PFSK-1 (cell line): ENCODE measurements at regions not wholly inside any gene's neighbourhood (a gene's known extent, or its start where the extent isn't known, plus 50 kb on each side); places are given as distances from the start of the nearest gene placed in this dataset.

ENCODE experiments used
- FOXP2 ChIP-seq: optimal IDR thresholded peaks from 2 replicates; pipeline ENCODE3; 2011; ENCODE audit warnings: borderline replicate concordance, control low read depth, inconsistent platforms; ENCODE audit not compliant: insufficient read depth; ENCODE audit errors: extremely low read length, extremely low read depth
- POLR2AphosphoS5 ChIP-seq: IDR thresholded peaks from 2 replicates; pipeline ENCODE4 v1.6.1; 2012; ENCODE audit warnings: low read depth, mild to moderate bottlenecking, control low read depth, low read length, moderate library complexity
- SIN3A ChIP-seq: IDR thresholded peaks from 2 replicates; pipeline ENCODE4 v1.6.1; 2012; ENCODE audit warnings: mild to moderate bottlenecking, low read length, moderate library complexity, borderline replicate concordance; ENCODE audit not compliant: insufficient read depth
- TAF1 ChIP-seq: IDR thresholded peaks from 2 replicates; pipeline ENCODE4 v1.6.1; 2012; ENCODE audit warnings: low read length, control low read depth, borderline replicate concordance; ENCODE audit not compliant: insufficient read depth
- TF ChIP-seq, protein P1 (sequence below), 2 experiments: IDR thresholded peaks; 2 replicates each; pipeline versions ENCODE4 v1.6.1 to v1.8.0; 2011 to 2012; ENCODE audit warnings: low read depth in 2 of 2, low read length in 2 of 2, control low read depth in 1 of 2, inconsistent platforms in 1 of 2, mild to moderate bottlenecking in 1 of 2, moderate library complexity in 1 of 2; ENCODE audit not compliant: insufficient read depth in 1 of 2

GRCh38 chr10:64535131-64535867 lies 1014.1 kb downstream of the REEP3 start:
- no peak for TF ChIP-seq TAF1
- TF ChIP-seq, protein P1, sequence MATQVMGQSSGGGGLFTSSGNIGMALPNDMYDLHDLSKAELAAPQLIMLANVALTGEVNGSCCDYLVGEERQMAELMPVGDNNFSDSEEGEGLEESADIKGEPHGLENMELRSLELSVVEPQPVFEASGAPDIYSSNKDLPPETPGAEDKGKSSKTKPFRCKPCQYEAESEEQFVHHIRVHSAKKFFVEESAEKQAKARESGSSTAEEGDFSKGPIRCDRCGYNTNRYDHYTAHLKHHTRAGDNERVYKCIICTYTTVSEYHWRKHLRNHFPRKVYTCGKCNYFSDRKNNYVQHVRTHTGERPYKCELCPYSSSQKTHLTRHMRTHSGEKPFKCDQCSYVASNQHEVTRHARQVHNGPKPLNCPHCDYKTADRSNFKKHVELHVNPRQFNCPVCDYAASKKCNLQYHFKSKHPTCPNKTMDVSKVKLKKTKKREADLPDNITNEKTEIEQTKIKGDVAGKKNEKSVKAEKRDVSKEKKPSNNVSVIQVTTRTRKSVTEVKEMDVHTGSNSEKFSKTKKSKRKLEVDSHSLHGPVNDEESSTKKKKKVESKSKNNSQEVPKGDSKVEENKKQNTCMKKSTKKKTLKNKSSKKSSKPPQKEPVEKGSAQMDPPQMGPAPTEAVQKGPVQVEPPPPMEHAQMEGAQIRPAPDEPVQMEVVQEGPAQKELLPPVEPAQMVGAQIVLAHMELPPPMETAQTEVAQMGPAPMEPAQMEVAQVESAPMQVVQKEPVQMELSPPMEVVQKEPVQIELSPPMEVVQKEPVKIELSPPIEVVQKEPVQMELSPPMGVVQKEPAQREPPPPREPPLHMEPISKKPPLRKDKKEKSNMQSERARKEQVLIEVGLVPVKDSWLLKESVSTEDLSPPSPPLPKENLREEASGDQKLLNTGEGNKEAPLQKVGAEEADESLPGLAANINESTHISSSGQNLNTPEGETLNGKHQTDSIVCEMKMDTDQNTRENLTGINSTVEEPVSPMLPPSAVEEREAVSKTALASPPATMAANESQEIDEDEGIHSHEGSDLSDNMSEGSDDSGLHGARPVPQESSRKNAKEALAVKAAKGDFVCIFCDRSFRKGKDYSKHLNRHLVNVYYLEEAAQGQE (IDR thresholded peaks at IDR 0.05; ENCODE audit: insufficient read depth in 1 of 2, low read depth in 2 of 2, low read length in 2 of 2) = no peak
- no peak for TF ChIP-seq SIN3A
- TF ChIP-seq FOXP2 = no peak
- no peak for TF ChIP-seq POLR2AphosphoS5

DNA sequence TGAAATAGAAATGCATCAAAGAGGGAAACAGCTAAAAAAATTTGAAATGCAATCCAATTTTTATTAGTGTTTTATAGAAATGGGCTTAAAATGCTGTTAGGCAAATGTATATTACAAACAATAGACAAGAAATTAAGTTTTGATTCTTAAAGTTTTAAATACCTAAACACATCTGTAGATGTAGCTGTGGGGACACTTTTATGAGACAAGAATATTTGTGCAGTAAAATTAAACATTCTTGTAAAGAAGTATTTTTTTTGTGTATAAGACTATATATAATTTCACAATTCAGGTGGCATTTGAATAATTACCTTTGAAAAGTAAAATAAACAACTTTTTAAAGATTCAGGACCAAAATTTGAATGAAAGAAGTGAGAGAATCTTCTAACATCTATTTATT lies 1015.9 kb downstream of the REEP3 start:
- TF ChIP-seq, protein P1 (IDR thresholded peaks at IDR 0.05; ENCODE audit: insufficient read depth in 1 of 2, low read depth in 2 of 2, low read length in 2 of 2) = no peak
- TF ChIP-seq TAF1 (no peak), POLR2AphosphoS5 (no peak), FOXP2 (no peak), SIN3A (no peak)

DNA sequence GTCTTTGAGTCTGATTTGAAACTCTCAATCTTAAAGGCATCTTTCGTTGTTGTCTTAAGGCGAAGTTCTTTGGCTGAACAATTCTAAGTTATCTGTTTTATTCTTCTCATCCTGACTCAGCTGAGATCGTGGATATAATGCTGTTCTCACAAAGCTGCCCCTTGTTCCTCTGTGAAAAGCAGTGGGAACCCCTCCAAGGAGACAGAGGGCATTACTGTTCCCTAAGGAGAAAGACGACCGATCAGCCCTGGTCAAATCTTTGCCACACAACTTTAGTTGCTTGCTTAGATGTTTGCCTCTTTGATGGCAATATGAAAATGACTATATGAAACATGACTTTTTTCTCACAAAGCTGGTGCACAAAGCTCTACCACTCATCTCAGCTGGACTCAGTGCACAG lies 1016.7 kb downstream of the REEP3 start:
- TF ChIP-seq SIN3A (no peak), TAF1 (no peak), POLR2AphosphoS5 (no peak), FOXP2 (no peak)
- TF ChIP-seq, protein P1 (IDR thresholded peaks at IDR 0.05; ENCODE audit: insufficient read depth in 1 of 2, low read depth in 2 of 2, low read length in 2 of 2) = no peak

DNA sequence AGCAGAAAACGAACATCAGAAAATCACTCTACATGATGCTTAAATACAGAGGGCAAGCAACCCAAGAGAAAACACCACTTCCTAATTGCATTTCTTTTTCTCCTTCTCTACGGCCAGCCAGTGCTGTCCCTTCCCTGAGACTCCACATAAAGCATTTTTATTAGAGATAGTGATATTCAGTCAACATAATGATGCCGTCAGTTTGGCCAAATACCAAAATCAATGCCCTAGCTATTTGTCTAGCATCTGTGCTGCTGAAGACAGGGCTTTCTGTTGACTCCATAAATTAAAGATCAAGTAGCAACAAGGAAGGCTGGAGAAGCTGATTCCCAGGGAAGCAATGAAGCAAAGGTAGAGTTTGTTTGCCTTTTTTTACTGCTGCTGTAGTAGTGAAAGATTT lies 1024.9 kb downstream of the REEP3 start:
- no peak for TF ChIP-seq SIN3A
- no peak for TF ChIP-seq POLR2AphosphoS5
- no peak for TF ChIP-seq TAF1
- no peak for TF ChIP-seq FOXP2
- TF ChIP-seq, protein P1 (IDR thresholded peaks at IDR 0.05; ENCODE audit: insufficient read depth in 1 of 2, low read depth in 2 of 2, low read length in 2 of 2) = no peak
